NOMO-1 treated with dmso at 0.1 percent for 144 hours (cell line): ENCODE measurements at regions not wholly inside any gene's neighbourhood (a gene's known extent, or its start where the extent isn't known, plus 50 kb on each side); places are given as distances from the start of the nearest gene placed in this dataset.
"Not testable (repeated sequence)": the region's sequence is repeated elsewhere in the genome, so short reads cannot be mapped to it uniquely, and the experiment has no call there.

Experiments
- DNase-seq: peaks from one replicate; lab custom pipeline; 2025; ENCODE audit not compliant: unreplicated experiment; lab: John Stamatoyannopoulos, UW

GRCh38 chr17:77288115-77288619, 147.4 kb downstream of the SEC14L1 start:
- no peak for DNase-seq

- DNase-seq = not testable (repeated sequence)
Observed at GRCh38 chr17:77290759-77291558, 150.2 kb downstream of the SEC14L1 start.

GRCh38 chr17:77291591-77292386, 151.0 kb downstream of the SEC14L1 start:
- DNase-seq = no peak

- DNase-seq = no peak
Observed at GRCh38 chr17:77294761-77295160, 154.0 kb downstream of the SEC14L1 start.

GRCh38 chr17:77295241-77295853, 154.6 kb downstream of the SEC14L1 start:
- DNase-seq = no peak

GRCh38 chr17:77296769-77297409, 156.1 kb downstream of the SEC14L1 start:
- DNase-seq = no peak

- no peak for DNase-seq
Observed at GRCh38 chr17:77297693-77298666, 157.2 kb downstream of the SEC14L1 start.

GRCh38 chr17:77298811-77299210, 158.0 kb downstream of the SEC14L1 start:
- DNase-seq = no peak

GRCh38 chr17:77299256-77300015, 158.7 kb downstream of the SEC14L1 start:
- no peak for DNase-seq

GRCh38 chr17:77300016-77300686, 159.4 kb downstream of the SEC14L1 start:
- no peak for DNase-seq

- DNase-seq = no peak
Observed at GRCh38 chr17:77301694-77302266, 161.0 kb downstream of the SEC14L1 start.

- DNase-seq = no peak
Observed at GRCh38 chr17:77302682-77303081, 161.9 kb downstream of the SEC14L1 start.

GRCh38 chr17:77303620-77304019, 162.9 kb downstream of the SEC14L1 start:
- no peak for DNase-seq

- no peak for DNase-seq
Observed at GRCh38 chr17:77304051-77304745, 163.4 kb downstream of the SEC14L1 start.

- DNase-seq = no peak
Observed at GRCh38 chr17:77304746-77305473, 164.1 kb downstream of the SEC14L1 start.

- DNase-seq = no peak
Observed at GRCh38 chr17:77306048-77306789, 165.4 kb downstream of the SEC14L1 start.
